Transverse colon (tissue), 4 donors: ENCODE measurements at regions not wholly inside any gene's neighbourhood (a gene's known extent, or its start where the extent isn't known, plus 50 kb on each side); places are given as distances from the start of the nearest gene placed in this dataset.

Experiments used
- DNase-seq: peaks from one replicate; pipeline ENCODE4 v3.0.0-alpha.2; 2019
- H3K27ac ChIP-seq, 4 donors: fragments of 200-600 bp; sonication (generic); 2 replicates each; pipeline ENCODE4 v1.5.1; 2016 to 2018; ENCODE audit warnings: inconsistent platforms in 4 of 4
- H3K27me3 ChIP-seq: fragments of 200-600 bp; sonication (generic); 2 replicates; pipeline ENCODE4 v1.5.1; 2017; ENCODE audit warnings: inconsistent platforms
- H3K36me3 ChIP-seq, 4 donors: fragments of 200-600 bp; sonication (generic); 2 replicates each; pipeline ENCODE4 v1.5.1; 2017 to 2019; ENCODE audit warnings: inconsistent platforms in 4 of 4
- H3K4me1 ChIP-seq, 4 donors: fragments of 200-600 bp; sonication (generic); 2 replicates each; pipeline ENCODE4 v1.5.1; 2017 to 2020; ENCODE audit warnings: inconsistent platforms in 4 of 4
- H3K4me3 ChIP-seq, 4 donors: fragments of 200-600 bp; sonication (generic); 1 replicate in 1 of 4; 2 replicates in 3 of 4; pipeline versions ENCODE4 v1.5.1 to v1.6.1; 2017 to 2019; ENCODE audit warnings: inconsistent platforms in 4 of 4
- H3K9me3 ChIP-seq, 2 donors: fragments of 200-600 bp; sonication (generic); 2 replicates each; pipeline ENCODE4 v1.5.1; 2017 to 2019; ENCODE audit warnings: inconsistent platforms in 2 of 2
- EP300 ChIP-seq: sonication (generic); formaldehyde crosslinking; IDR thresholded peaks from one replicate; pipeline ENCODE4 v1.6.1; 2017; ENCODE audit warnings: antibody characterized with exemption, low read depth
- POLR2A ChIP-seq: fragments of 450-650 bp; IDR thresholded peaks from one replicate; pipeline ENCODE4 v1.6.1; 2016; ENCODE audit warnings: antibody characterized with exemption, mild to moderate bottlenecking, moderate library complexity
- POLR2AphosphoS5 ChIP-seq, 3 donors: sonication (generic); formaldehyde crosslinking; IDR thresholded peaks; one replicate each; pipeline ENCODE4 v1.6.1; 2016; ENCODE audit warnings: antibody characterized with exemption in 3 of 3
- WGBS, 2 donors: methylation state at CpG; one replicate each; pipeline ENCODE4 v1.1.5; 2018; ENCODE audit warnings: low coverage in 1 of 2; 5-methylcytosine and 5-hydroxymethylcytosine counted together
- in situ Hi-C, 4 donors: fragments of 200-750 bp; cut with MboI; loops; one replicate each; pipeline versions ENCODE4 v1.15.0 to v1.15.1; 2017; ENCODE audit warnings: low sequenced_read_pairs in 3 of 4, low pct_ligation_motif_present in 1 of 4, low pct_unique_long_range_greater_than_20kb in 1 of 4
- intact Hi-C: fragments of 100-400 bp; cut with DNase I; formaldehyde crosslinking; loops from one replicate; pipeline ENCODE4 v1.15.1; 2023; ENCODE audit warnings: low total_unique reads
- TF ChIP-seq, protein P1 (sequence below), 5 experiments: fragments of 200-600 bp in 3 of 5; fragments of 450-650 bp in 2 of 5; sonication (generic) in 3 of 5; IDR thresholded peaks; 1 replicate in 2 of 5; 2 replicates in 3 of 5; pipeline ENCODE4 v1.5.1; 2016 to 2017; ENCODE audit warnings: antibody characterized with exemption in 5 of 5, inconsistent platforms in 3 of 5, mild to moderate bottlenecking in 2 of 5, moderate library complexity in 1 of 5

DNA sequence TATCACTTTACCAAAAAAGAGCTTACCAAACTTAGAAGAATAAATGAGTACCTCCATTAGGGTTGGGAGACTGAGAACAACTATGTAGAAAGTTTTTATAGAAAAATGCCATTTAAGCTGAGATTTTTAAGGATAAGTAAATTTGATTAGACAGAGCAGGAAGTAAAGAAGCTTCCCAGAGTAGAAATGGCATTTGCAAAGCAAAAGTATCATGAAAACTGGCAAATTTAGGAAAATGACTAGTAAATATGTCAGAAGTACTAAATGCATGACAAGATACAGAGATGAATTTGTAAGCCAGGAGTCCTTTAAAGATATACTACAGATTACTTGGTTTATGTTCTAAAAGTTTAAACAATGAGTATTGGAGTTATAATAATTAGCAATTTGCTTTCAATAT, 2581.8 kb downstream of the PCDH9 start:
- Histone ChIP-seq H3K27me3 (no peaks in the 10 kb centered on the region), H3K4me3 (no peak overlapping the region), H3K36me3 (no peaks in the 10 kb centered on the region), H3K4me1 (no peaks in the 10 kb centered on the region), H3K9me3 (no peaks in the 10 kb centered on the region), H3K27ac (no peak overlapping the region)
- in situ Hi-C loops, result no loop called here
- DNase-seq, result no peak
- TF ChIP-seq POLR2A (no peak), POLR2AphosphoS5 (IDR thresholded peaks at IDR 0.05) (no peak), EP300 (no peak)
- TF ChIP-seq, protein P1, sequence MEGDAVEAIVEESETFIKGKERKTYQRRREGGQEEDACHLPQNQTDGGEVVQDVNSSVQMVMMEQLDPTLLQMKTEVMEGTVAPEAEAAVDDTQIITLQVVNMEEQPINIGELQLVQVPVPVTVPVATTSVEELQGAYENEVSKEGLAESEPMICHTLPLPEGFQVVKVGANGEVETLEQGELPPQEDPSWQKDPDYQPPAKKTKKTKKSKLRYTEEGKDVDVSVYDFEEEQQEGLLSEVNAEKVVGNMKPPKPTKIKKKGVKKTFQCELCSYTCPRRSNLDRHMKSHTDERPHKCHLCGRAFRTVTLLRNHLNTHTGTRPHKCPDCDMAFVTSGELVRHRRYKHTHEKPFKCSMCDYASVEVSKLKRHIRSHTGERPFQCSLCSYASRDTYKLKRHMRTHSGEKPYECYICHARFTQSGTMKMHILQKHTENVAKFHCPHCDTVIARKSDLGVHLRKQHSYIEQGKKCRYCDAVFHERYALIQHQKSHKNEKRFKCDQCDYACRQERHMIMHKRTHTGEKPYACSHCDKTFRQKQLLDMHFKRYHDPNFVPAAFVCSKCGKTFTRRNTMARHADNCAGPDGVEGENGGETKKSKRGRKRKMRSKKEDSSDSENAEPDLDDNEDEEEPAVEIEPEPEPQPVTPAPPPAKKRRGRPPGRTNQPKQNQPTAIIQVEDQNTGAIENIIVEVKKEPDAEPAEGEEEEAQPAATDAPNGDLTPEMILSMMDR (IDR thresholded peaks at IDR 0.05), result no peak
- intact Hi-C loops, result no loop called here

DNA sequence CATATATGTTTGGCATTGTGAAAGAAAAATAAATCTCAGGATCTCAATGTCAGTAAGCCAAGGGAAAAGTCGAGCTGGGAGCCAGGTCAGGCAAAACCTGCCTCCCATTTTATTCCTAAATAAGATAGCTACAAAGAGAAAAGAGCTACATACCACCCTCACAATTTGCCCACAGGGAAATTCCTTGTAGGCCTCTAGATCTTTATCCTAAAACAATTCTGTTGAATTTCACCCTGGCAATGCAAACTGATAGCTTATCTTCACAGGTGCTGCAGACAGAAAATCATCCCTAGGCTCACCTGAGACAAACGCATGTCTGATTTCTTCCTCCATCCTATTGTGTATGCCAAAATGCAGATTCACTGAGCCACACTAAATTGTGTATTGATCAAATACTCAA, 2587.1 kb downstream of the PCDH9 start:
- in situ Hi-C loops, result no loop called here
- no peak for DNase-seq
- Histone ChIP-seq H3K27ac (no peak overlapping the region), H3K4me3 (no peak overlapping the region), H3K9me3 (no peaks in the 10 kb centered on the region), H3K4me1 (no peaks in the 10 kb centered on the region), H3K36me3 (no peaks in the 10 kb centered on the region), H3K27me3 (no peaks in the 10 kb centered on the region)
- intact Hi-C loops, result no loop called here
- TF ChIP-seq EP300, result no peak
- TF ChIP-seq POLR2A, result no peak
- TF ChIP-seq, protein P1 (IDR thresholded peaks at IDR 0.05), result no peak
- no peak for TF ChIP-seq POLR2AphosphoS5 (IDR thresholded peaks at IDR 0.05)
- 54% methylated on average over 2 of the region's 2 CpGs for WGBS, 2 donors

DNA sequence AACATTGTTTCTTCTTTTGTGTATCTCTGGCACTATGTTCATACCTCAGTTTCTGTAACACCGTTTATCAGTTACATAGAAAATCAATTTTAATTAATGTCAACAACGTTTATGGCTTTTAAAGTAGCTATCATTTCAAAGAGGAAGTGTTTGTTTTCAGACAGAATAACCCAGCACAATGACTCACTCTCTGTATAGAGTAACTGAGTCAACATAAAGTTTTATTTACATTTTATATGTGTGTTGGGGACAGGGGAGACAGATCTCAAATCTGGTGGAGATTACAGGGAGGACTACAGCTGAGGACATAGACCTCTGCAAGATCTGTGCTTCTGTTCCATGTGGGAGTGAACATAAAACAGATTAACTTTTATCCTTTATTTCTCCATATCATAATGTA, 2590.1 kb downstream of the PCDH9 start:
- WGBS, 2 donors, result 20 to 24% methylated on average over 2 of the region's 2 CpGs

GRCh38 chr13:64639206-64639605, 2590.9 kb downstream of the PCDH9 start:
- intact Hi-C loops (no loop called here), in situ Hi-C loops (no loop called here)
- Histone ChIP-seq H3K4me3 (no peak overlapping the region), H3K4me1 (no peaks in the 10 kb centered on the region), H3K27ac (no peak overlapping the region), H3K36me3 (no peaks in the 10 kb centered on the region), H3K27me3 (no peaks in the 10 kb centered on the region), H3K9me3 (no peaks in the 10 kb centered on the region)
- TF ChIP-seq, protein P1 (IDR thresholded peaks at IDR 0.05), result no peak
- TF ChIP-seq POLR2AphosphoS5 (IDR thresholded peaks at IDR 0.05) (no peak), POLR2A (no peak), EP300 (no peak)
- no peak for DNase-seq
- WGBS, 2 donors, result 67 to 69% methylated on average over 3 of the region's 3 CpGs

More for the DNA sequence above, 2590.1 kb downstream of the PCDH9 start:
- Histone ChIP-seq H3K4me1 (no peaks in the 10 kb centered on the region), H3K27ac (no peak overlapping the region), H3K27me3 (no peaks in the 10 kb centered on the region), H3K36me3 (no peaks in the 10 kb centered on the region), H3K4me3 (no peak overlapping the region), H3K9me3 (no peaks in the 10 kb centered on the region)
- DNase-seq, result no peak
- in situ Hi-C loops (no loop called here), intact Hi-C loops (no loop called here)
- no peak for TF ChIP-seq POLR2AphosphoS5 (IDR thresholded peaks at IDR 0.05)
- TF ChIP-seq, protein P1 (IDR thresholded peaks at IDR 0.05), result no peak
- TF ChIP-seq POLR2A, result no peak
- TF ChIP-seq EP300, result no peak
